ENCODE measurements at regions not wholly inside any gene's neighbourhood (a gene's known extent, or its start where the extent isn't known, plus 50 kb on each side); places are given as distances from the start of the nearest gene placed in this dataset.

GRCh38 chr11:23288003-23288783 is 427.9 kb upstream of the CCDC179 start:
- Histone ChIP-seq H4K20me1 (ENCODE audit: control insufficient read depth, insufficient read depth, low read depth, low read length) (no peaks in the 10 kb centered on the region), H3F3A (ENCODE audit: control insufficient read depth, insufficient read depth) (no peaks in the 10 kb centered on the region), H3K9me3 (ENCODE audit: control insufficient read depth, insufficient read depth, low read length) (no peaks in the 10 kb centered on the region), H3K9me2 (replicated peaks; ENCODE audit: control insufficient read depth, low read length) (no peaks in the 10 kb centered on the region), H3K4me3 (ENCODE audit: low read length) (no peak overlapping the region), H3K4me2 (ENCODE audit: low read length) (no peak overlapping the region), H3K27ac (ENCODE audit: low read depth, low read length) (no peak overlapping the region), H3K79me2 (ENCODE audit: control insufficient read depth, low read length) (no peaks in the 10 kb centered on the region), H3K4me1 (ENCODE audit: control insufficient read depth, low read length) (no peaks in the 10 kb centered on the region), H3K27me3 (ENCODE audit: control insufficient read depth, low read length) (no peaks in the 10 kb centered on the region), H3K36me3 (ENCODE audit: control insufficient read depth, low read length) (no peaks in the 10 kb centered on the region)
- TF ChIP-seq EZH2phosphoT487 (IDR thresholded peaks at IDR 0.05; ENCODE audit: borderline replicate concordance, low read length) (no peak), CTCF (IDR thresholded peaks at IDR 0.05; ENCODE audit: low read depth, low read length, poor library complexity, severe bottlenecking) (no peak)

GRCh38 chr11:23295241-23295640 is 435.0 kb upstream of the CCDC179 start:
- Histone ChIP-seq H3F3A (ENCODE audit: control insufficient read depth, insufficient read depth) (no peaks in the 10 kb centered on the region), H3K4me1 (ENCODE audit: control insufficient read depth, low read length) (no peaks in the 10 kb centered on the region), H3K27ac (ENCODE audit: low read depth, low read length) (no peak overlapping the region), H3K27me3 (ENCODE audit: control insufficient read depth, low read length) (no peaks in the 10 kb centered on the region), H3K9me2 (replicated peaks; ENCODE audit: control insufficient read depth, low read length) (no peaks in the 10 kb centered on the region), H3K36me3 (ENCODE audit: control insufficient read depth, low read length) (no peaks in the 10 kb centered on the region), H3K9me3 (ENCODE audit: control insufficient read depth, insufficient read depth, low read length) (no peaks in the 10 kb centered on the region), H3K4me3 (ENCODE audit: low read length) (no peak overlapping the region), H3K79me2 (ENCODE audit: control insufficient read depth, low read length) (no peaks in the 10 kb centered on the region), H3K4me2 (ENCODE audit: low read length) (no peak overlapping the region), H4K20me1 (ENCODE audit: control insufficient read depth, insufficient read depth, low read depth, low read length) (no peaks in the 10 kb centered on the region)
- TF ChIP-seq CTCF (IDR thresholded peaks at IDR 0.05; ENCODE audit: low read depth, low read length, poor library complexity, severe bottlenecking) (no peak), EZH2phosphoT487 (IDR thresholded peaks at IDR 0.05; ENCODE audit: borderline replicate concordance, low read length) (no peak)

GRCh38 chr11:23308041-23308440 is 447.8 kb upstream of the CCDC179 start:
- Histone ChIP-seq H3K9me2 (replicated peaks; ENCODE audit: control insufficient read depth, low read length) (no peaks in the 10 kb centered on the region), H3K36me3 (ENCODE audit: control insufficient read depth, low read length) (no peaks in the 10 kb centered on the region), H3F3A (ENCODE audit: control insufficient read depth, insufficient read depth) (no peaks in the 10 kb centered on the region), H3K27me3 (ENCODE audit: control insufficient read depth, low read length) (no peaks in the 10 kb centered on the region), H3K79me2 (ENCODE audit: control insufficient read depth, low read length) (no peaks in the 10 kb centered on the region), H3K9me3 (ENCODE audit: control insufficient read depth, insufficient read depth, low read length) (no peaks in the 10 kb centered on the region), H4K20me1 (ENCODE audit: control insufficient read depth, insufficient read depth, low read depth, low read length) (no peaks in the 10 kb centered on the region), H3K27ac (ENCODE audit: low read depth, low read length) (no peak overlapping the region), H3K4me3 (ENCODE audit: low read length) (no peak overlapping the region), H3K4me1 (ENCODE audit: control insufficient read depth, low read length) (no peaks in the 10 kb centered on the region), H3K4me2 (ENCODE audit: low read length) (no peak overlapping the region)
- TF ChIP-seq CTCF (IDR thresholded peaks at IDR 0.05; ENCODE audit: low read depth, low read length, poor library complexity, severe bottlenecking) (no peak), EZH2phosphoT487 (IDR thresholded peaks at IDR 0.05; ENCODE audit: borderline replicate concordance, low read length) (no peak)

Data from DOHH2 (cell line).